ENCODE measurements at regions not wholly inside any gene's neighbourhood (a gene's known extent, or its start where the extent isn't known, plus 50 kb on each side); places are given as distances from the start of the nearest gene placed in this dataset.

GRCh38 chr17:72474243-72474642, 353.4 kb downstream of the SOX9 start:
- no peak for FAIRE-seq

GRCh38 chr17:72474719-72475477, 354.1 kb downstream of the SOX9 start:
- TF ChIP-seq CTCF (IDR thresholded peaks at IDR 0.05; ENCODE audit: insufficient read depth, missing control alignments): no peak
- DNase-seq (ENCODE audit: insufficient read length, low spot score) (no peak), FAIRE-seq (no peak)

More at GRCh38 chr17:72474243-72474642, 353.4 kb downstream of the SOX9 start:
- DNase-seq (ENCODE audit: insufficient read length, low spot score): no peak
- no peak for TF ChIP-seq CTCF (IDR thresholded peaks at IDR 0.05; ENCODE audit: insufficient read depth, missing control alignments)

GRCh38 chr17:72476134-72476533, 355.3 kb downstream of the SOX9 start:
- FAIRE-seq: no peak
- no peak for DNase-seq (ENCODE audit: insufficient read length, low spot score)
- no peak for TF ChIP-seq CTCF (IDR thresholded peaks at IDR 0.05; ENCODE audit: insufficient read depth, missing control alignments)

- FAIRE-seq (no peak), DNase-seq (ENCODE audit: insufficient read length, low spot score) (no peak)
- no peak for TF ChIP-seq CTCF (IDR thresholded peaks at IDR 0.05; ENCODE audit: insufficient read depth, missing control alignments)
Measured at GRCh38 chr17:72476575-72476986, 355.8 kb downstream of the SOX9 start.

- no peak for TF ChIP-seq CTCF (IDR thresholded peaks at IDR 0.05; ENCODE audit: insufficient read depth, missing control alignments)
- no peak for DNase-seq (ENCODE audit: insufficient read length, low spot score)
- FAIRE-seq: no peak
Measured at GRCh38 chr17:72477491-72477890, 356.7 kb downstream of the SOX9 start.

GRCh38 chr17:72479113-72479512, 358.3 kb downstream of the SOX9 start:
- no peak for FAIRE-seq
- no peak for DNase-seq (ENCODE audit: insufficient read length, low spot score)

More at GRCh38 chr17:72479113-72479512, 358.3 kb downstream of the SOX9 start:
- TF ChIP-seq CTCF (IDR thresholded peaks at IDR 0.05; ENCODE audit: insufficient read depth, missing control alignments): no peak
